Pancreas (tissue), 10 donors: ENCODE measurements at regions not wholly inside any gene's neighbourhood (a gene's known extent, or its start where the extent isn't known, plus 50 kb on each side); places are given as distances from the start of the nearest gene placed in this dataset.

ENCODE experiments used
- ATAC-seq, 4 donors: fragments of 200-7000 bp; cut with Tn5 transposase; one replicate each; pipeline versions ENCODE4 v1.8.0 to v1.9.1; 2020; ENCODE audit warnings: mild to moderate bottlenecking in 4 of 4, moderate library complexity in 4 of 4
- DNase-seq, 6 donors: peaks; one replicate each; pipeline ENCODE4 v3.0.0-alpha.2; 2020
- FAIRE-seq: peaks from 2 replicates; lab custom pipeline; 2012; peaks lifted over from hg19 to GRCh38; lab: Jason Lieb, UNC
- H3K27ac ChIP-seq, 4 donors: fragments of 200-600 bp; sonication (generic); 1 replicate in 3 of 4; 2 replicates in 1 of 4; pipeline versions ENCODE4 v1.5.0 to v1.8.0; 2020
- H3K27me3 ChIP-seq, 4 donors: fragments of 200-600 bp; one replicate each; pipeline ENCODE4 v1.8.0; 2021
- H3K36me3 ChIP-seq, 3 donors: fragments of 200-600 bp; sonication (generic) in 1 of 3; one replicate each; pipeline versions ENCODE4 v1.5.0 to v1.8.0; 2020 to 2021
- H3K4me1 ChIP-seq, 3 donors: fragments of 200-600 bp; one replicate each; pipeline ENCODE4 v1.8.0; 2021
- H3K4me3 ChIP-seq, 4 donors: fragments of 200-600 bp; sonication (generic) in 2 of 4; one replicate each; pipeline versions ENCODE4 v1.5.0 to v1.8.0; 2020 to 2021
- H3K9me3 ChIP-seq, 4 donors: fragments of 200-600 bp; one replicate each; pipeline ENCODE4 v1.8.0; 2021
- WGBS, 2 donors: extraction: QIAGEN DNeasy Blood & Tissue Kit; methylation state at CpG; one replicate each; pipeline ENCODE4 v1.1.7; 2013; 5-methylcytosine and 5-hydroxymethylcytosine counted together
- intact Hi-C, 3 donors: fragments of 100-400 bp; cut with DNase I; formaldehyde crosslinking; loops; one replicate each; pipeline versions ENCODE4 v1.11.1 to v1.14.2; 2022
- TF ChIP-seq, protein P1 (sequence below), 4 donors: fragments of 200-600 bp; sonication (generic) in 3 of 4; IDR thresholded peaks; one replicate each; pipeline versions ENCODE4 v1.5.0 to v1.8.0; 2021; ENCODE audit warnings: antibody characterized with exemption in 4 of 4
- donor health status: healthy with polysubstance abuse.
- donor health status: DM: no; HTN: no; CAD: no; lungs with moderate emphysema.
- donor health status: DM: no; HTN: no; CAD: no.
- donor health status: control.
- donor health status: control.
- donor health status: Bipolar disorder and iron deficiency.
- donor health status: DM: yes; HTN: yes; CAD: no.
- donor health status: DM: no; HTN: no; CAD: no.
- donor health status: DM: no; HTN: no; CAD: no.
- donor health status: DM: yes; HTN: yes; CAD: no.

DNA sequence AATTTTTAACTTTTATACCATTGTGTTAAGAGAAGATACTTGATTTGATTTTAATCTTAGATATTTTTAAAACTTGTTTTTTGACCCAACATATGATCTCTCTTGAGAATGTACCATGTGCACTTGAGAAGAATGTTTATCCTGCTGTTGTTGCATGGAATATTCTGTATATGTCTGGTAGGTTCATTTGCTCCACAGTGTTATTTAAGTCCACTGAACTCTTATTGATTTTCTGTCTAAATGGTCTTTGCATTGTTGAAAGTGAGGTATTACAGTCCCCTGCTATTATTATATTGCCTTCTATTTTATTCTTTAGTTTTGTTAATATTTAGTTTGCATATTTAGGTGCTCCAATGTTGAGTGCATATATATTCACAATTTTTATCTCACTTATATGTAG, 397.3 kb upstream of the CCDC179 start:
- H3K4me1 ChIP-seq = no peaks in the 10 kb centered on the region
- intact Hi-C loops = no loop called here
- H3K36me3 ChIP-seq = no peaks in the 10 kb centered on the region
- FAIRE-seq (no peak), DNase-seq (no peak), ATAC-seq (no peak)
- no peak overlapping the region for H3K4me3 ChIP-seq
- TF ChIP-seq, protein P1, sequence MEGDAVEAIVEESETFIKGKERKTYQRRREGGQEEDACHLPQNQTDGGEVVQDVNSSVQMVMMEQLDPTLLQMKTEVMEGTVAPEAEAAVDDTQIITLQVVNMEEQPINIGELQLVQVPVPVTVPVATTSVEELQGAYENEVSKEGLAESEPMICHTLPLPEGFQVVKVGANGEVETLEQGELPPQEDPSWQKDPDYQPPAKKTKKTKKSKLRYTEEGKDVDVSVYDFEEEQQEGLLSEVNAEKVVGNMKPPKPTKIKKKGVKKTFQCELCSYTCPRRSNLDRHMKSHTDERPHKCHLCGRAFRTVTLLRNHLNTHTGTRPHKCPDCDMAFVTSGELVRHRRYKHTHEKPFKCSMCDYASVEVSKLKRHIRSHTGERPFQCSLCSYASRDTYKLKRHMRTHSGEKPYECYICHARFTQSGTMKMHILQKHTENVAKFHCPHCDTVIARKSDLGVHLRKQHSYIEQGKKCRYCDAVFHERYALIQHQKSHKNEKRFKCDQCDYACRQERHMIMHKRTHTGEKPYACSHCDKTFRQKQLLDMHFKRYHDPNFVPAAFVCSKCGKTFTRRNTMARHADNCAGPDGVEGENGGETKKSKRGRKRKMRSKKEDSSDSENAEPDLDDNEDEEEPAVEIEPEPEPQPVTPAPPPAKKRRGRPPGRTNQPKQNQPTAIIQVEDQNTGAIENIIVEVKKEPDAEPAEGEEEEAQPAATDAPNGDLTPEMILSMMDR (IDR thresholded peaks at IDR 0.05) = no peak
- H3K27me3 ChIP-seq = no peaks in the 10 kb centered on the region
- no peak overlapping the region for H3K27ac ChIP-seq
- no peaks in the 10 kb centered on the region for H3K9me3 ChIP-seq

DNA sequence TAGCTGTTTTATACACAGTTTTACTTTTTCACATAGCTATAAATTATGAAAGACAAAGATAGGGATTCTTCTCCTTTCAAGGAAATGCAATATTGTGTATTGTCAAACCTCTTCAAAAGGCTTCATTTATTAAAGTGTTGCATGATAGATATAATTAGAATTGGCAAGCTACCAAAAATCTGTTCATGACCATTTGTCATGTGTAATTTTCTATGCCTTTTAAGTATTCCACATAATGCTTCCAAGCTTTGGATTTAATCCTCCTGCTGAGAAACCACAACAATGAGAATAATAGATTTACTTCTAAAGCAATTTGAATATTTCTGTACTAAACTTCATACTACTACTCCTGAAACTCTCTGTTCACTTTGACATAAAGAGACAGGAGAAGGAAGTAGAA, 403.2 kb upstream of the CCDC179 start:
- ATAC-seq (no peak), DNase-seq (no peak), FAIRE-seq (no peak)
- TF ChIP-seq, protein P1 (IDR thresholded peaks at IDR 0.05) = no peak
- no peaks in the 10 kb centered on the region for H3K27me3 ChIP-seq
- no peaks in the 10 kb centered on the region for H3K36me3 ChIP-seq
- no peaks in the 10 kb centered on the region for H3K9me3 ChIP-seq
- no peaks in the 10 kb centered on the region for H3K4me1 ChIP-seq
- H3K27ac ChIP-seq = no peak overlapping the region
- intact Hi-C loops = no loop called here
- no peak overlapping the region for H3K4me3 ChIP-seq

DNA sequence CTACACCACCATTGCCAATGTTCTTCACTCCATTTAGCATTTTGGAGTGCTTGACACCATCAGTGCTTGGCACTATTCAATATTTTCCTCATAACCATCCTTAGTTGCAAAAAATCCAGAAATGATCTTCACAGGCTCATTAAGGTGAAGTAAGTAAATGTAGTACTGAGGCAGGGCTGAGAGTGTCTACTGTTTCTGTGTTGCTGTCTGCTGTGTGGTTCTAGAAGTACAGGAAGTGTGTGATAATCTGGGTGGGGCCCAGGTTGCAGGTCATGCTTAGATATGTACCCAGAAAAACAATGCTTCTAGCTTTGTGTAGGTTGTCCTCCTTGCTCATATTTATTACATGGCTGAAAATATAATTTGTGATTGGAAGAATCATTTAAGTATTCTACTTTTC, 411.8 kb upstream of the CCDC179 start:
- H3K27ac ChIP-seq = no peak overlapping the region
- no peak for FAIRE-seq
- no peak for ATAC-seq

DNA sequence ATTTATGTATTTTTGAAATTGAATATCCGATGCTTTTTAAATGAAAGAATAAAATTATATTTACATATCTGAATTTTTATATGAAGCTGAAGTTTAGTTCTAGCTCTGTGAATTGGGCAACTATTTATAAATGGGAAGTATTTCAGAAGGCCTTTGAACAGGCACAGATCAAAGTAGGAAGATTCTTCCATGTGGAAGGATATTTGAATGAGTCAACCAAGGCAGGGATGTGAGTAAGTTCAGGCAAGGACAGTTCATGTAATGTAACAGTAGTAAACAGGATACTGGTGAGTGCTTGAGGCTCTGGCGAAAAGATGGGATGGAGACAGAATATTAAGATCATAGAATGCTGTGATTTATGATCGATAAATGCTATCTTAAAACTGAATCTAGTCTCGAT, 417.8 kb upstream of the CCDC179 start:
- no peak for FAIRE-seq
- no peaks in the 10 kb centered on the region for H3K9me3 ChIP-seq
- intact Hi-C loops = no loop called here
- no peaks in the 10 kb centered on the region for H3K4me1 ChIP-seq
- H3K27me3 ChIP-seq = no peaks in the 10 kb centered on the region
- no peaks in the 10 kb centered on the region for H3K36me3 ChIP-seq
- no peak overlapping the region for H3K27ac ChIP-seq
- DNase-seq = no peak
- 89 to 94% methylated on average over 4 of the region's 4 CpGs for WGBS, 2 donors
- ATAC-seq = no peak
- H3K4me3 ChIP-seq = no peak overlapping the region
- TF ChIP-seq, protein P1 (IDR thresholded peaks at IDR 0.05) = no peak

More for the DNA sequence above, 411.8 kb upstream of the CCDC179 start:
- DNase-seq = no peak
- Histone ChIP-seq H3K27me3 (no peaks in the 10 kb centered on the region), H3K4me1 (no peaks in the 10 kb centered on the region), H3K36me3 (no peaks in the 10 kb centered on the region), H3K9me3 (no peaks in the 10 kb centered on the region), H3K4me3 (no peak overlapping the region)
- intact Hi-C loops = no loop called here
- TF ChIP-seq, protein P1 (IDR thresholded peaks at IDR 0.05) = no peak

DNA sequence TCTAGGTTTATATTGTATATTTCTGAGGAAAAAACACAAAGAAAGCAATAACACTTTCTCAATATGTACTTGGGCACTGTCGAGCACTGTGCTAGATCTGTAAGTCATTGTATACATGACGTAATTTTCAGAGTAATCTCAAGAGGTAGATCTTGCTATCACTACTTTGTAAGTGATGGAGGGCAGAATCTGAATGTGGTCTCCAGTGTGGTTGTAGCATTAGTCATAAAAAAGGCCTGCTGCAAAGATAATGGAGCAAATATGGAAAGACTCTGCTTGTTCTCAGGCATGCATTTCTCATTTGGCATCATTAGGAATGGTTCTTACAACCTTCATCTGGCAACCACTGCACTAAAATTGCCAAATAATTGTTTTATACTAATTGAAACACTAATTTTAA, 419.8 kb upstream of the CCDC179 start:
- FAIRE-seq = no peak
- no peak overlapping the region for H3K27ac ChIP-seq

More for the DNA sequence above, 419.8 kb upstream of the CCDC179 start:
- H3K9me3 ChIP-seq = no peaks in the 10 kb centered on the region
- H3K36me3 ChIP-seq = no peaks in the 10 kb centered on the region
- H3K4me3 ChIP-seq = no peak overlapping the region
- H3K27me3 ChIP-seq = no peaks in the 10 kb centered on the region
- intact Hi-C loops = no loop called here
- DNase-seq = no peak
- no peaks in the 10 kb centered on the region for H3K4me1 ChIP-seq
- TF ChIP-seq, protein P1 (IDR thresholded peaks at IDR 0.05) = no peak
- no peak for ATAC-seq
- 91 to 99% methylated on average over 2 of the region's 2 CpGs for WGBS, 2 donors
